Liver (tissue), 7 donors: ENCODE measurements at regions not wholly inside any gene's neighbourhood (a gene's known extent, or its start where the extent isn't known, plus 50 kb on each side); places are given as distances from the start of the nearest gene placed in this dataset.

Experiments
- DNase-seq: peaks from one replicate; pipeline ENCODE4 v3.0.0-alpha.2; 2017; ENCODE audit warnings: low spot score
- H3K27ac ChIP-seq, 2 donors: one replicate each; pipeline ENCODE4 v1.7.0; 2013; ENCODE audit warnings: inconsistent platforms in 2 of 2, low read length in 2 of 2, control low read depth in 1 of 2, low read depth in 1 of 2, mild to moderate bottlenecking in 1 of 2
- H3K27me3 ChIP-seq, 4 donors: one replicate each; pipeline versions ENCODE4 v1.6.1 to v1.7.0; 2013; ENCODE audit warnings: low read length in 3 of 4, inconsistent platforms in 1 of 4, mild to moderate bottlenecking in 1 of 4, moderate library complexity in 1 of 4; ENCODE audit not compliant: control insufficient read depth in 4 of 4, insufficient read depth in 4 of 4
- H3K36me3 ChIP-seq, 4 donors: one replicate each; pipeline versions ENCODE4 v1.6.1 to v1.7.0; 2013; ENCODE audit warnings: low read length in 3 of 4, mild to moderate bottlenecking in 3 of 4, low read depth in 1 of 4, moderate library complexity in 1 of 4; ENCODE audit not compliant: control insufficient read depth in 4 of 4, insufficient read depth in 3 of 4
- H3K4me1 ChIP-seq, 4 donors: one replicate each; pipeline versions ENCODE4 v1.6.1 to v1.7.0; 2013; ENCODE audit warnings: low read length in 3 of 4, mild to moderate bottlenecking in 3 of 4, moderate library complexity in 1 of 4; ENCODE audit not compliant: control insufficient read depth in 4 of 4, insufficient read depth in 4 of 4
- H3K4me3 ChIP-seq, 3 donors: one replicate each; pipeline versions ENCODE4 v1.6.1 to v1.7.0; 2013; ENCODE audit warnings: low read length in 3 of 3, control low read depth in 1 of 3, low read depth in 1 of 3, mild to moderate bottlenecking in 1 of 3
- H3K9ac ChIP-seq, 2 donors: one replicate each; pipeline ENCODE4 v1.7.0; 2013; ENCODE audit warnings: low read length in 2 of 2, mild to moderate bottlenecking in 2 of 2, moderate library complexity in 2 of 2, control low read depth in 1 of 2, low read depth in 1 of 2
- H3K9me3 ChIP-seq, 4 donors: one replicate each; pipeline versions ENCODE4 v1.6.1 to v1.7.0; 2013; ENCODE audit warnings: low read length in 3 of 4; ENCODE audit not compliant: control insufficient read depth in 4 of 4
- EGR1 ChIP-seq, 2 donors: IDR thresholded peaks; 2 replicates each; pipeline ENCODE4 v1.6.1; 2016 to 2018; ENCODE audit warnings: antibody characterized with exemption in 2 of 2, low read depth in 2 of 2
- FOXA1 ChIP-seq: IDR thresholded peaks from 2 replicates; pipeline ENCODE4 v1.6.1; 2016; ENCODE audit warnings: antibody characterized with exemption
- FOXA2 ChIP-seq: IDR thresholded peaks from 2 replicates; pipeline ENCODE4 v1.6.1; 2016; ENCODE audit warnings: antibody characterized with exemption
- GABPA ChIP-seq, 2 donors: IDR thresholded peaks in 1 of 2; conservative IDR thresholded peaks in 1 of 2; 2 replicates each; pipeline ENCODE4 v1.6.1; 2016; ENCODE audit warnings: antibody characterized with exemption in 2 of 2, mild to moderate bottlenecking in 1 of 2, moderate library complexity in 1 of 2
- HNF4A ChIP-seq, 2 donors: conservative IDR thresholded peaks; 2 replicates each; pipeline ENCODE4 v1.6.1; 2016; ENCODE audit warnings: antibody characterized with exemption in 2 of 2, mild to moderate bottlenecking in 2 of 2
- HNF4G ChIP-seq: IDR thresholded peaks from 2 replicates; pipeline ENCODE4 v1.6.1; 2016; ENCODE audit warnings: antibody characterized with exemption
- JUND ChIP-seq, 2 donors: IDR thresholded peaks; 2 replicates each; pipeline ENCODE4 v1.6.1; 2016; ENCODE audit warnings: antibody characterized with exemption in 2 of 2
- NR2F2 ChIP-seq: IDR thresholded peaks from 2 replicates; pipeline ENCODE4 v1.6.1; 2016; ENCODE audit warnings: antibody characterized with exemption
- RAD21 ChIP-seq, 2 donors: IDR thresholded peaks; 2 replicates each; pipeline ENCODE4 v1.6.1; 2016; ENCODE audit warnings: antibody characterized with exemption in 2 of 2, mild to moderate bottlenecking in 2 of 2
- RXRA ChIP-seq, 2 donors: IDR thresholded peaks; 2 replicates each; pipeline ENCODE4 v1.6.1; 2017 to 2018; ENCODE audit warnings: antibody characterized with exemption in 2 of 2, mild to moderate bottlenecking in 1 of 2
- SP1 ChIP-seq: IDR thresholded peaks from 2 replicates; pipeline ENCODE4 v1.6.1; 2018; ENCODE audit warnings: antibody characterized with exemption, mild to moderate bottlenecking
- TAF1 ChIP-seq: conservative IDR thresholded peaks from 2 replicates; pipeline ENCODE4 v1.6.1; 2016; ENCODE audit warnings: antibody characterized with exemption, mild to moderate bottlenecking
- YY1 ChIP-seq: IDR thresholded peaks from 2 replicates; pipeline ENCODE4 v1.6.1; 2016; ENCODE audit warnings: antibody characterized with exemption, mild to moderate bottlenecking
- WGBS: extraction: QIAGEN DNeasy Blood & Tissue Kit; methylation state at CpG from one replicate; pipeline ENCODE4 v1.1.7; 2013; 5-methylcytosine and 5-hydroxymethylcytosine counted together
- TF ChIP-seq, protein P1 (sequence below): IDR thresholded peaks from 2 replicates; pipeline ENCODE4 v1.6.1; 2016; ENCODE audit warnings: antibody characterized with exemption
- TF ChIP-seq, protein P2 (sequence below): IDR thresholded peaks from 2 replicates; pipeline ENCODE4 v1.6.1; 2016; ENCODE audit warnings: antibody characterized with exemption, mild to moderate bottlenecking
- donor health status: healthy.
- donor health status: healthy.
- donor health status: healthy.
- donor health status: healthy.

DNA sequence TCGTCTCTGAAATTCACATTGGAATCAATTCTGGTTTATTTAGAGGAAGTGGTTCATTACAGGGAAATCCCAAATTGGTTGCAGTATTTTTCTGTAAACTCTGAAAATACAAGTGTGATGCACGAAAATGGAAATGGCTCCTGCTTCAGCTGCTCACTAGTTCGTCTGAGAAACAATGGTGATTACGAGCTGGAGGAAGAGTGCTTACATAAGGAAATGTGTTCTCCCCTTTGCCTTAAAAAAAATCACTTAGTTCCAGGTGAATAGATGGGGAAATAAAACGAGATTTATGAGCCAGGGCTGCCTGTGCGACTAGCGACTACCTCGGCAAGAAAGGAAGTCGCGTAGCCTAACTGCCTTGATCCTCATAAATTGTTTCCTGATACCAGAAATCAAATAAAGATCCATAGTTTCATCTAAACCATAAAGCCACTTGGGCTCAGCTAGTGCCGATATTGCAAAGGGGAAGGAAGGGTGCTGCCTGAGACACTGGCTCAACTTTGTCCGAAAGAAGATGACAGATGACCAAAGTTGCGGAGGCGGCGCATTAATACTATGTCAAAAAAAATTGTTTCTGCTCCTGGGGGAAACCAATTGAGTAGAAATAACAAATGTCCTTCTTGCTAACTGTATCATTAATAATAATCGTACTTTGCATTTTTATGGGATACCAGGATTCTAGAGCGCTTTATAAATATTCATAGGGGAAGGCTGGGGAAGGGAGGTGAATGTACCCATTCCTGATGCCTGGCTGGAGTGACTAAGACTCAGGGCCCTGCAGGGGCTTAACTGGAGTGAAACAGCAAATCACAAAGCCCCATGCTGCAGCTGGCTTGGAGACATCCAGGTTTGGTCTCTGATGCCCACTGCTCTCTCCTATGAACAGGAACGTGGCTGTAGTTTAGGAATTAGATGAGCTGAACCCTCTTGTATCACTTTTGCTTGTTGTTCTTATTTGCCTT, 185.7 kb downstream of the BLID start:
- Histone ChIP-seq H3K4me3 (no peak overlapping the region), H3K36me3 (no peaks in the 10 kb centered on the region), H3K9me3 (no peaks in the 10 kb centered on the region), H3K27ac (peak overlapping the region; percentile 1 to 38), H3K4me1 (peaks cover 6 to 59% (median 39%) of the 10 kb centered on the region in 4 donors), H3K27me3 (no peaks in the 10 kb centered on the region), H3K9ac (no peak overlapping the region)
- WGBS, result 54% methylated on average over 18 of the region's 18 CpGs
- DNase-seq, result no peak
- TF ChIP-seq GABPA (IDR thresholded peaks at IDR 0.05 in 1 of 2, conservative IDR thresholded peaks at IDR 0.05 in 1 of 2), result no peak
- no peak for TF ChIP-seq FOXA1
- TF ChIP-seq FOXA2, result no peak
- TF ChIP-seq HNF4G, result no peak
- TF ChIP-seq JUND (IDR thresholded peaks at IDR 0.05), result no peak
- no peak for TF ChIP-seq HNF4A (conservative IDR thresholded peaks at IDR 0.05)
- TF ChIP-seq, protein P1, sequence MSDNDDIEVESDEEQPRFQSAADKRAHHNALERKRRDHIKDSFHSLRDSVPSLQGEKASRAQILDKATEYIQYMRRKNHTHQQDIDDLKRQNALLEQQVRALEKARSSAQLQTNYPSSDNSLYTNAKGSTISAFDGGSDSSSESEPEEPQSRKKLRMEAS, result no peak
- TF ChIP-seq YY1, result no peak
- no peak for TF ChIP-seq TAF1
- no peak for TF ChIP-seq SP1
- TF ChIP-seq EGR1 (IDR thresholded peaks at IDR 0.05; ENCODE audit: low read depth in 2 of 2), result no peak
- TF ChIP-seq, protein P2, sequence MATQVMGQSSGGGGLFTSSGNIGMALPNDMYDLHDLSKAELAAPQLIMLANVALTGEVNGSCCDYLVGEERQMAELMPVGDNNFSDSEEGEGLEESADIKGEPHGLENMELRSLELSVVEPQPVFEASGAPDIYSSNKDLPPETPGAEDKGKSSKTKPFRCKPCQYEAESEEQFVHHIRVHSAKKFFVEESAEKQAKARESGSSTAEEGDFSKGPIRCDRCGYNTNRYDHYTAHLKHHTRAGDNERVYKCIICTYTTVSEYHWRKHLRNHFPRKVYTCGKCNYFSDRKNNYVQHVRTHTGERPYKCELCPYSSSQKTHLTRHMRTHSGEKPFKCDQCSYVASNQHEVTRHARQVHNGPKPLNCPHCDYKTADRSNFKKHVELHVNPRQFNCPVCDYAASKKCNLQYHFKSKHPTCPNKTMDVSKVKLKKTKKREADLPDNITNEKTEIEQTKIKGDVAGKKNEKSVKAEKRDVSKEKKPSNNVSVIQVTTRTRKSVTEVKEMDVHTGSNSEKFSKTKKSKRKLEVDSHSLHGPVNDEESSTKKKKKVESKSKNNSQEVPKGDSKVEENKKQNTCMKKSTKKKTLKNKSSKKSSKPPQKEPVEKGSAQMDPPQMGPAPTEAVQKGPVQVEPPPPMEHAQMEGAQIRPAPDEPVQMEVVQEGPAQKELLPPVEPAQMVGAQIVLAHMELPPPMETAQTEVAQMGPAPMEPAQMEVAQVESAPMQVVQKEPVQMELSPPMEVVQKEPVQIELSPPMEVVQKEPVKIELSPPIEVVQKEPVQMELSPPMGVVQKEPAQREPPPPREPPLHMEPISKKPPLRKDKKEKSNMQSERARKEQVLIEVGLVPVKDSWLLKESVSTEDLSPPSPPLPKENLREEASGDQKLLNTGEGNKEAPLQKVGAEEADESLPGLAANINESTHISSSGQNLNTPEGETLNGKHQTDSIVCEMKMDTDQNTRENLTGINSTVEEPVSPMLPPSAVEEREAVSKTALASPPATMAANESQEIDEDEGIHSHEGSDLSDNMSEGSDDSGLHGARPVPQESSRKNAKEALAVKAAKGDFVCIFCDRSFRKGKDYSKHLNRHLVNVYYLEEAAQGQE, result no peak

DNA sequence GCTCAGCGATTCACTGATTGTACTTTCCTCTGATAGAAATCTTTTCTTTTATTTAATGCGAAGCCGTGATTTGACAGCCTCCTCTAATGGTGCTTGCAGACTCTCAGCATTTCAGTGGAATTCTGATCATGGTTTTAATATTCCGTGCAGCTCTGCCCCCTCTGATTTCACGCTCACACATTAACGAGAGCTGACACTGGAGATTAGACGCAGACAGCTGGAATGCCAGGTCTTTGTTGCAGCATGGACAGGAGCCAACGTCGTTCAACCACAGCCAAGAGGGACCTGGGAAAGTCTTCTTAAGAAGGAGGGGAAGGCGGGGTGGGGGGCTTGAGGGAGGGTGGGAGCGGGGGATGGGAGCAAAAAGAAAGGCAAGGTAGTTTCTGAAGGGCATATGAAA, 186.4 kb downstream of the BLID start:
- no peaks in the 10 kb centered on the region for H3K36me3 ChIP-seq
- peaks cover 6 to 59% (median 39%) of the 10 kb centered on the region in 4 donors for H3K4me1 ChIP-seq
- H3K27ac ChIP-seq, result no peak overlapping the region
- 16% methylated on average over 11 of the region's 11 CpGs for WGBS
- no peak for TF ChIP-seq RAD21 (IDR thresholded peaks at IDR 0.05)
- TF ChIP-seq NR2F2, result no peak
- TF ChIP-seq HNF4G, result no peak
- TF ChIP-seq JUND (IDR thresholded peaks at IDR 0.05), result no peak
- TF ChIP-seq RXRA (IDR thresholded peaks at IDR 0.05), result no peak
- TF ChIP-seq, protein P1, result no peak
- TF ChIP-seq, protein P2, result no peak
- H3K9me3 ChIP-seq, result no peaks in the 10 kb centered on the region
- DNase-seq, result no peak
- no peak overlapping the region for H3K9ac ChIP-seq
- H3K27me3 ChIP-seq, result no peaks in the 10 kb centered on the region
- peak overlapping the region in 1 of 3 donors; percentile 4 for H3K4me3 ChIP-seq
